HG03378 (cell line): ENCODE measurements at regions not wholly inside any gene's neighbourhood (a gene's known extent, or its start where the extent isn't known, plus 50 kb on each side); places are given as distances from the start of the nearest gene placed in this dataset.

ENCODE experiments used
- ATAC-seq: cut with Tn5 transposase; IDR thresholded peaks from one replicate; pipeline ENCODE4 v1.9.1; 2021; ENCODE audit warnings: mild to moderate bottlenecking, moderate library complexity; ENCODE audit not compliant: unreplicated experiment

DNA sequence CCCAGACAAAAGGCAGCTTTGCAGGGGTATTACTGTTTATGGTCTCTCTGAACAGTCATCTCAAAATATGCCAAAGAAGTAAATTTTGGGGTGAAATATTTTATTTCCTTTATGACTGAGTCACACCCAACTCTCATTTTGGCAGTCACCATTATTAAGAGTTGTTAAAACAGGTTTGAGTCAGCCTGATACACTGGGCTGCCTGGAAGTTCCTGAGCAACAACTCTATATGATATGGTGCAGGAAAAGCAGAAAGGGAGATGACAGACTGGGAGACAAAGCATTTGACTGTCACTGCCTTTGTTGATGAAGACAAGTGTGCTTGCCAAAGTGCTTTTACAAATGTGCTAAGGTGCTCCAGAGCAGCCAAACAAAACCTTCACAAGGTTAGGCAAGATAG is 1263.5 kb downstream of the PCDH7 start:
- ATAC-seq = no peak

DNA sequence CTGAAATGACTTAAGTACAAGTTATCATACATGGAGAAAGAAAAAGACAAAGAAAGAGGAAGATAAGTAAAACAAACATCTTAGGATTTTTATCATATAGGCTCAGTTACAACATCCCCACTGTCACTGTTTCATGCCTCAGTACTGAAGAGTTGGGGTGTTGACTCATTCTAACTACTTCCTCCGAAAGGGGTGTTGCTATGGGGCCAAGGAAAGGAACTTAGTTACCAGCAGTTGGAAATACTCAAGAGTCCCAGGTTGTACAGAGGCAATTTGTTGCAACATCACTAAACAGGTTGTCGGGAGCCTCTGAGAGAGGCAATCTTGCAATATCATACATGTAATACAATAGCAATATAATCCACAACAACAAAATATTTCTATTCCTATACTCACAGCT is 1264.7 kb downstream of the PCDH7 start:
- no peak for ATAC-seq

DNA sequence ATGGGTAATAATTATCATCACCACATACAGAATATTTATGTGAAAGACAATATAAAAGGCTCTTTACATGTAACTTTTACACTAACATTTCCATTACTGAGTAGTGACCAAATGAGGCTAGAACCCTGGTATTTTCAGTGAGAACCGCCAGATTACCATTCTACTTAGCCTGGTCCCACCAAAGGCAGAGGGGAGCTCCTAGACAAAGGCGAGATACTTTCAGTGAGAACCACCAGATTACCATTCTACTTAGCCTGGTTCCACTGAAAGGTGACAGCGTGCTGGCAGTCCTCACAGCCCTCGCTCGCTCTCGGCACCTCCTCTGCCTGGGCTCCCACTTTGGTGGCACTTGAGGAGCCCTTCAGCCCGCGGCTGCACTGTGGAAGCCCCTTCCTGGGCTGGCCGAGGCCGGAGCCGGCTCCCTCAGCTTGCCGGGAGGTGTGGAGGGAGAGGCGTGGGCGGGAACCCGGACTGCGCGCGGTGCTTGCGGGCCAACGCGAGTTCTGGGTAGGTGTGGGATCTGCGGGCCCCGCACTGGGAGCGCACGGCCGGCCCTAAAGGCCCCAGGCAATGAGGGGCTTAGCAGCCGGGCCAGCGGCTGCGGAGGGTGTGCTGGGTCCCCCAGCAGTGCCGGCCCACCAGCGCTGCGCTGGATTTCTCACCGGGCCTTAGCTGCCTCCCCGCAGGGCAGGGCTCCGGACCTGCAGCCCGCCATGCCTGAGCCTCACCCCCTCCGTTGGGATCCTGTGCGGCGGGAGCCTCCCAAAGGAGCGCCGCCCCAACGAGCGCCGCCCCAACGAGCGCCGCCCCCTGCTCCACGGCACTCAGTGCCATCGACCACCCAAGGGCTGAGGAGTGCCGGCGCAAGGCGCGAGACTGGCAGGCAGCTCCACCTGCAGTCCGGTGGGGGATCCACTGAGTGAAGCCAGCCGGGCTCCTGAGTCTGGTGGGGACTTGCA is 1276.1 kb downstream of the PCDH7 start:
- ATAC-seq = no peak

DNA sequence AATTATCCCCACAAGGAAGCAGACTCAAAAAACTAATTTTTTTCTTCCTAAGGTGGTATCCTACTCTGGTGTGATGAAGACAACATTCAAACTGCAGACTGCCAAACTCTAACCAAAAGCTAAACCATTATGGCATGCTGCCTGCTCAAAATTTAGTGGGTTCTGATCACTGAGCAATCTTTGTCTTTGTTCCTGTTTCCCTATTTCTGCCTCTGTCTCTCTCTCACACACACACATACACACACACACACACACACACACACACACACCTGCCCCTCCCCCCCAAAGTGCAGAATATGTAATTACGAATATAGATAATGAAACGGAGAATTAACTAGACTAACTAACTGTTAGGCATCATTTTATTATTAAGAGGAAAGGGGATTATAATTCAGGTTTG is 1278.6 kb downstream of the PCDH7 start:
- no peak for ATAC-seq

DNA sequence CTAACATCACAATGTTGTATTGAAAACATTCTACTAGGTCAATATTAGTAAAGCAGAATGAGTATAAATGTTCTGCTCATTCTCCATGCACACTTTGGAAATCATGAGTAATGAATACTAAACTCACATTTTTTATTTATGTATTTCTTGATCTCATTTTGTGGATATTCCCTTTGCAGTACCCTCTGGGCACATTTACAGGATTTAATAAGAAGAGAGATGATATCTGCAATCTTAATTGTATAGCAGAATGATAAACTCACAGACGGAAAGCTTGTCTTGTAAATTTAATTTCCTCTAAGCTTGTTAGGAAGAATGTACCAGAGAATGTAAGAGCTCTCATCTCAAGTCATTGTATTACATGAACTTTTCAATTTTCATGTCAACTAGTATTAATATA is 1279.7 kb downstream of the PCDH7 start:
- ATAC-seq = no peak

DNA sequence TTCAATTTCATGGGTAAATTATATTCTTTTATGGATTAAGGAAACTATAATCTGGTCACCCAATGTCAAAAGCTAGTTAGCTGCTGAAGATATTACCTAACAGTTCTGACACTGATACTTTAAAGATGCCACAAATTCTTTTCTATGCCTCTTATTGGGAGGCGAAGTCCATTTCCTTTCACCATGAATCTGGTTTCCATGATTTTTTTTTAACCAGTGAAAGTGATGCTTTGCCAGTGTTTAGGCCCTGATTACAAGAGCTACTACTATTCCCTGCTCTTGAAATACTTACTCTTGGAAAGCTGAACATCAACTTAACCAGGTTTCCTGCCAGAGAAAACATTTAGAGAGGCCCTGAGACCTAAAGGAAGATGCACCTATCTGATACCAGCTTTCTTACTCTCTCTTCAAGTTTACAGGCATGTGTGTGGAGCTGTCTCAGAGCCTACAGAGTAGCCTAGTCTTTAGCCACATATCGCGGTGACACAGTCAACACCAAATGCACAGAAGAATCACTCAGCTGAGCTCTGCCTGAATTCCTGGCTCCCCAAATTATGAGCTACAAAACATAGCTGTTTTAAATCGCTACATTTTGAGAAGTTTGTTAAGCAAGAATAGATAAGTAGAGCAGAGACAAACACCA is 1280.8 kb downstream of the PCDH7 start:
- no peak for ATAC-seq

DNA sequence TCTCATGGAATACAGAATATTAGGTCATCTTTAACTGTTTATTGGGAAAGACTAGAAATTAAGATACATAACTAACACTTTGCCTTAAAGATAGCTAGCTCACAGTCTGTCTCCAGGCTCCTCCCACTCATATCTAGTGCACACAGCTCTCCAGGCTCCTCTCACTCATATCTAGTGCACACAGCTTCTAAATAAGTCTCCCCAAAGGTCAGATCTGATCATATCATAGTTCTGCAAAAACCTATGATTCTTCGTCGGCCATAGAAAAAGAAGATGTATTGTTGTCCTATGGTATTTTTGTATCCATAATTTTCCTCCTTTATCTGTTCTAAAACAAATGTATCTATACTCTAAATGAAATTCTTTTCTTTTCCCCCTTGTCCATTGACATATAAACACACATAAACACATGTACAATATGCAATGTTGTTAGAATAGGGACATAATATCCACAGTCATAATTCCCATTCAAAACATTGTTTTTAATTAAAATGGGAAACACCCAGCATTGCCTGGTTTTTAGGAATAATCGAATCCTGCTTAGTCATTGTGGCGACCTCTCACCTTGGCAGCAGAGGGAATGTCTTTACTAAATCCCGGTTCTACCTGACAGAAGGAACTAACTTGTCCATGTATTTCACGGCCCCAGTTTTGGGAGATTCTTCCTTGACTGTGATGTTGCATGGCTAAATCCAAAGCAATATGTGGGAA is 1282.0 kb downstream of the PCDH7 start:
- no peak for ATAC-seq

DNA sequence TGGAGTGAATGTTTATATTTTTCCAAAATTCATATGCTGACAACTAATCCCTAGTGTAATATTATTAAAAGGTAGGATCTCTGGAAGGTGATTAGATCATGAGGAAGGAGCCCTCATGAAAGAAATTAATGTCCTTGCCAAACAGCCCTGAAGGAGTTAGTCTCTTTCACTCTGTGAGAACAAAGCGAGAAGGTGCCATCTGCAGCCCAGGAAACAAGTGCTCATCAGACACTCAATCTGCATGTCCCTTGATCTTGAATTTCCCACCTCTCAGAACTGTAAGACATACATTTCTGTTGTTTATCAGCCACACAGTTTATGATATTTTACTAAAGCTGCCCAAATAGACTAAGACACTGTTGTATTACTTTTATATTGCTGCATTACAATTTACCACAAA is 1283.4 kb downstream of the PCDH7 start:
- ATAC-seq = no peak

DNA sequence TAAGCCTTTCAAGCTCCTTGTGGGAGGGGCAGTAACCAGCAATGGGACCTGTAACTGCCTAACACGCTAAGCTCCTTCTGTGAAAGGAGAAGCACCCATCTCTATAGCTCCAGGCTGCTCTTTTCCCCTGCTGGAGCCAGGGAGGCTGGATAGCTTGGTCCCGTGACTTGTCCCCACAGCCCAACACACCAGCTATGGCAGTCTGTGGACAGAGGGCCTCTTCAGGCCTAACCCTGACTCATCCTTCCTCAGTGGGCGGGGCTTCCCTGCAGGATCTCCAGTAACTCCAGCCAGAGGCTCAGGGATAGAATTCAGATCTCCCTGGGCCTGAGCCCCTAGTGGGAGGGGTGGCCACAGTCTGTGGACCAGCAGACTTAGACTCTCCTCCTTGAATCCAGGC is 1290.1 kb downstream of the PCDH7 start:
- ATAC-seq = no peak

DNA sequence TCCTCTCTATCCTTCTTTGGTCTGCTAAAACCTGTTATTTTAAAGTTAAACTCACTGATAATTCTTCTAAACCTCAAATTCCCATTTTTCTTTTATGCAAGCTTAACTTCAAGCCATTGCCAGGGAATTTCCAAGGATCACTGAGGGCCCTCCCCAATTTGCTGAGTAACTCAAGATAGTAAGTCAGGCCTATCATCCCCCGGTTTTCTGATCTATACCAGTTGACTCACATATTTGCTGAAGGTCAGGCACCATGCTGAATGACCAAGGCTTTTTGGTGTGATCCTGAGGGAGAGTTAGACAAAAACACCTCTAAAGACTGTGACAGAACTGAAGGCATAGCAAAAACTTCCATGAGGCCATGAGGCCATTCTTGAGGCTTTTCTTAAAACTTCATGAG is 1301.9 kb downstream of the PCDH7 start:
- no peak for ATAC-seq

DNA sequence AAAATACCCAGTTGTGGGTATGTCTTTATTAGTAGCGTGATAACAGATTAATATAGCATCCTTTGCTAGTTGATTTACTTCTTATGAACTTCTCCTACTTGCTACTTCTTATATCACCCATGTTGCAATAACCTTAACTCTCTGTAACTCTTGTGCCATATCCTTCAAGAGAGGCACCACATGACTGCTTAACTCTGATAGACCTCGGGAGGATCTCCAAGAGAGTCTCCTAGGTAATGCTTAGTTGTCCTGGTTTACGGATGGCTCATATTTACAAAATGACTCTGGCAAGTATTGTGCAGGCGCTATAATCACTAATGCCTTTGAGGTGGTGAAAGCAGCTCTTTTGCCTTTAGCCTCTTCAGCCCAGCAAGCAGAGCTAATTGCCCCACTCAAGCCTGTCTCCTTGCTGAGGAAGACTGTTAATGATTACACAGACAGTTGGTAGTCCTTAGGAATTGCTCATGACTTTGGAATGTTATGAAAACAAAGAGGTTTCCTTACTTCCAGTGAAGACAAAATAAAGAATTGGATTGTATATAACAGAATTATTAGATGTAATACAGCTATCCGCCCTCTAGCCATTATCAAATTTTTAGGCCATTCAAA is 1305.8 kb downstream of the PCDH7 start:
- ATAC-seq = no peak

DNA sequence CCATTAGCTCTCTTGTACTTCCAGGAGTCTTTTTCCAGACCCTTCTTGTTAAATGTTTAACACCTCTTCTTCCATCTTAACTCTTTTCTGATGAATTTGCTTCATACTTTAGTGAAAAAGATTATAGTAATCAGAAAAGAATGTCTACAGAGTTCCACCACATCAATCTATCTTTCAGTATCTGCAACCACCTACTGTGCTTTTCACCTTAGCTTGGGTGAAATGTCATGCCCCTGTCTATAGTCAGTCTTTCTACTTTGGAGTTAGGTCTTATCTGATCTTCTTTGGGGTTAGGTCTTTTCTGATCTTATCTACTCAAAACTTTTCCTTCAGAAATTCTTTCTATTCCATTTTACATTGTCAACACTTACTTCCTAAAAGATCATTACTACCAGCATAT is 1310.2 kb downstream of the PCDH7 start:
- ATAC-seq = no peak

DNA sequence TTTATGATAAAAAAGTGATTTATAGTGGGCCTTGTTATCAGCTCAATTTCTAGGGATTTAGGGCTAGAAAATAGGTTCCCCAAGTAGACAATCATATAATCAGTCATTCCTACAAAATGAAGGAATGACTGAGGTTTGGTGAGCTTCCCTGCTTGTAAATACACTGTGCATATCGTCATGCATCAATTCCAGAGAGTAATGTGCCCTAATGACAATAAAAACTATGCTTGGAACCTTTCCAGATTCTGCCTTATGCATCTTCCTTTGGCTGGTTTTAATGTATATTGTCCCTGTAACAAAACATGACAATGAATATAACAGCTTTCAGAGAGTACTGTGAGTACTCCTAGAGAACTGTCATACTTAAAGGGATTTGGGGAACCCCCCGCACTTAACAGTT is 1310.9 kb downstream of the PCDH7 start:
- no peak for ATAC-seq

DNA sequence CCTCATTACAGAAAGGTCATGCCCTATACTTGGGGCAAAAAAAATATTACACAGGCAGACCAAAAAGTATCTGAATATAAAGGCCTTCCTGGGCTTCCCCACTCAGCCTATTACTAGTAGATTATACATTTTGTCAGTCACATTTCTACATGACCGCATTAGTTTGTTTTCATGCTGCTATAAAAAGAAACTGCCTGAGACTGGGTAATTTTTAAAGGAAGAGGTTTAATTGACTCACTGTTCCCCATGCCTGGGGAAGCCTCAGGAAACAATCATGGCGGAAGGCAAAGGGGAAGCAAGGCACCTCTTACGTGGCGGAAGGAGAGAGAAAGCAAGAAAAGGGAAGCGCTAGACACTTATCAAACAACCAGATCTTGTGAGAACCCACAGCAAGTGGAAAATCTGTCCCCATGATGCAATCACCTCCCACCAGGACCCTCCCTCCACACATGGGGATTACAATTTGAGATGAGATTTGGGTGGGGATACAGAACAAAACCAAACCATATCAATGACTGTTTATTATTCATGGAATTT is 1312.0 kb downstream of the PCDH7 start:
- ATAC-seq = no peak

DNA sequence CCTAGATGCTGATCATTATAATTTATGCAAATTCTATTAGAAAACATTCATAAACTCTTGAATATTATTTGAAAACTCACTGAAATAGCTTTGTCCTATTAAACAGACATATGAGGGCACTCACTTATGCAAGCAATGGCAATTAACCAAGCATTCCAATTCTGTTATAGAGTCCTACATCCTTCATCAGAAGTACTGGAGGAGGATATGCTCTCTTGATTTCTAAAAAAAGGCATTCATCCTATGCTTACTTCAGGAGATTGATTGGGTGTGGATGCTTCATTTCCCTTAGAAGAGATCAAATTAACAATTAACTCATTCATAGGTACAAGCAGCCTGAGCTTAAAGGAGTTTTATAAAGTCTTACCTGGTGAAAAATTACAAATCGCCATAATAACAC is 1317.2 kb downstream of the PCDH7 start:
- no peak for ATAC-seq

DNA sequence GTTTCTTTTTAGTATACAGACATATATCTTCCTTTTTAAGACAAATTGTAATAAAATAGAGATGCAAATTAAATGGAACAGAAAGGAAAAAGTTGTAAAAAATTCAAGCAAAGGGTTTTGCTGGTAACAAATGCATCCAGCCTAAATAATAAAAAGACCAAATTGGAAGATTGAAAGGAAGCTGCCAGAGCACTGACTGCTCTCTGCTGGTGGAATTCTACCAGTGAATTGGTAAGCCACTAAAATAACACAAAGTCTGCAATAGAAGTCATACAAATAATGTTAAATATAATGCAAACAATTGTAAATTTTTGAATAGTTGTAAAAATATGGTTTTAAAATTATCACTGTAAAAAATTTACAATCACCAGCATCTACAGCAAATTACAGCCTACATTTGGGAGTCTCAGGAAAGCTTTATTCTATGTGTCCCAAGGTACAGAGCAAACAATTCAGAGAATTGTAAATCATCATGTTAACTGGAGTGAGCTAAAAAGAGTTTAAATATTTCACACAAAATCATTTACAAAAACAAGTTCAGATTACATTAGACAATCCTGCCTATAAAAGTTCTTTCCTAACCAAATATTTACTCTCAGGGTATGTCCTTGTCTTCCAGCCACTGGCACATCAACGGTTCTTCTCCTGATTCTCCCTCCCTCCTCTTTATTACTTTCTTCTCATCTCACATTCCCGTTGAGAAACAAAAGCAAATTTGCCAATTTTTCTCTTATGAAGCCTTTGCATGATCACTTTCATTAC is 1322.5 kb downstream of the PCDH7 start:
- no peak for ATAC-seq

DNA sequence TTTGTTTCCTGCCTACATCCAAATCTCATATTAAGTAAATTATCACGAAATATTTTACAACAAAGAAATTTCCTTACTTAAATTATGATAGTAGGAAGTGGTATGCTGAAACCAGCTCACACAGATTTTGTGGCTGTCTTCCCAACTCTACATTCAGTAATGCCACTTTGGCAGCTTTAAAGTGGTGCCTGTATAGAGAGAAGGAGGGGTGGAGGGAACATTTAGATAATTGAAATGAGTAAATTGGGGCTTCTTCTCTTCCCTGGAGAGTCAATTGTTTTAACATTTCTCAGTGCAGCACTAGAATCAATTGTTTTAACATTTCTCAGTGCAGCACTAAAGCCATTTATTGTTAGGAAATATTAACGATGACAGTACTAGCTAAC is 1323.1 kb downstream of the PCDH7 start:
- no peak for ATAC-seq

DNA sequence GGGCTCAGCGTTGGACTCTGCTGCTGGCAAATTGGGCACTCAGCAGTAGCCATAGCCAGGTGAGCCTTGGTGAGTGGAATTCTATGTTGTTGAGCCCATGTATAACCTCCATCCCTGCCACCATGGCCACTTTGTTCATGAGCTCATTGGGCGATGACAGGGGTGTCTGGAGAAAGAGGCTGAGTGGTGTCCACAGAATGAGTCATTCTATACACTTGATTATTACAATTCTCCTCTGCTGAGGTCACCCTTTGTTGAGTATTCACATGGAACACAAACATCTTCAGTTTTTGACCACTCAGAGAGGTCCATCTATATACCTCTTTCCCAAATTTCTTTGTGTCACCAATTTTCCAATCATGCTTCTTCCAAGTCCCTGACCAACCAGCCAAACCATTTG is 1341.7 kb downstream of the PCDH7 start:
- no peak for ATAC-seq

DNA sequence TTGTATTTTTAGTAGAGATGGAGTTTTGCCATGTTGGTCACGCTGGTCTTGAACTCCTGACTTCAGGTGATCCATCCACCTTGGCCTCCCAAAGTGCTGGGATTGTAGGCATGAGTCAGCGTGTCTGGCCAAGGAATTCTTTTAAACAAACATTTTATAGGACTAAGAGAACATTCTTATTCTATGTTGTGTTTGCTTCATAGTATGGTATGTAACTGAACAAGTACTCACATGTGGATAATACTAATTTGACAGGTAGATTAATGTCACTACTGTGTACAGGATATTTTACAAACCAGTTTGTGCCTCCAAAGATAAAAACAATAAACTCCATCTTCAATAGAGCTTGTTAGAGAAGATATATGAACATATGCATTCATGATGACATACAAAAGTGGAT is 1353.4 kb downstream of the PCDH7 start:
- no peak for ATAC-seq

DNA sequence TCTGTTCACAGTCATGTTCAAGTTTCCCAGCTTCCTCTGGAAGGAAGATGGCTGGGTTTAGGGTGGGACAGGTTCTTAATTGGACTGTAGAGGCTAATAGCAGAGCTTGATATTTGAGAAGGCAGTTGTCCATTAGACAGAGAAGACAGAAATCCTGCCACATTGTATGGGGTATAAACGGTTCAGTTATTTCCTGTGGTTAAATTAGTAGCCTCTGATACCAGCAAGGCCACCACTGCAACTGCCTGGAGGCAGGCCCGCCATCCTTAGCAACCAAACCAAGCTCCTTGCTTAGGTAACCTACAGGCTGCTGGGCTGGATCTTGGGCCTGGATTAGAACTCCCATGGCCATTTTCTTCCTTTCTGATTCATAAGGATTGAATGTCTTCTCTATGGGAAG is 1367.0 kb downstream of the PCDH7 start:
- no peak for ATAC-seq
